HG03432 (cell line): ENCODE measurements at regions not wholly inside any gene's neighbourhood (a gene's known extent, or its start where the extent isn't known, plus 50 kb on each side); places are given as distances from the start of the nearest gene placed in this dataset.

Experiments used
- ATAC-seq: cut with Tn5 transposase; IDR thresholded peaks from one replicate; pipeline ENCODE4 v1.9.1; 2021; ENCODE audit warnings: mild to moderate bottlenecking, moderate library complexity; ENCODE audit not compliant: unreplicated experiment

DNA sequence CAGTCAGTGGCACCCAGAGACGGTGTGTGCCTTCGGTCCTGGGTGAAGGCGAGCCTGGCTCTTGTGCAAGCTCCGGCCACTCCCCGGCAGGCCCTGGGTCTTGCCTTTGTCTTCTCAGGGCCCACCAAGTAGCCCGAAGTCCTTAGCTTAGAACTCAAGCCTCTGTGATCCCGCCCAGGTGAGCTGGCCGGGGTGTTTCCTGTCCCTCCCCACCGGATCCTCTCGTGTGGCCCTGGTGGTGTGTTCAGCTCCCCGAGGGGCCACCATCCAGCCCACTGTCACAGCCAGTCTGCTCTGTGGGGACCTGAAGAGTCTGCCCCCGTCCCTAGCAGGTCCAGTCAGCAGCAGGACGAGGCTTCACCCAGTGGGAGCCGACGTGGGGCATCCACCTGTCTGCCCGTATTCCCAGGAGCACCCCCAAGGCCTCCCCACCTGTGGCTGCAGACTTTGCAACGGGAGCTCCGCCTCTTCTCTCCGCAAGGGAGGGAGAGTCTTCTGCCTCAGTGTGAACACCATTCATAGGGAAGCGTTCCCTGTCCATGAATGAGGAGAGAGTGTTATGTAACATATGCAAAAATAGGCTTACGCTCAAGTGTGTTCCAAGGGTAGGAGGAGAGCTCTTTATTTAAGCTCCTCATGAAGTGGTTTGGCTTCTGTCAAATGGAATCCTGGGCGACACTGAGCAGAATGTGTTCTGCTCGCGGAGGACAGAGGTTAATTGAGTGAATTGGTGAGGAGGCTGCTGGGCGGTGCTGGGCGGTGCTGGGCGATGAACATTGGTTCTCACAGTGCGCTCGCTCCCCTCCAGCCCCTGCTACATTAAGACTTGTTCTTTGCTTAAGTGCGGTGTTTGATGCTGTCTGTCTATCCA lies 108.9 kb downstream of the CRYAA start:
- no peak for ATAC-seq

DNA sequence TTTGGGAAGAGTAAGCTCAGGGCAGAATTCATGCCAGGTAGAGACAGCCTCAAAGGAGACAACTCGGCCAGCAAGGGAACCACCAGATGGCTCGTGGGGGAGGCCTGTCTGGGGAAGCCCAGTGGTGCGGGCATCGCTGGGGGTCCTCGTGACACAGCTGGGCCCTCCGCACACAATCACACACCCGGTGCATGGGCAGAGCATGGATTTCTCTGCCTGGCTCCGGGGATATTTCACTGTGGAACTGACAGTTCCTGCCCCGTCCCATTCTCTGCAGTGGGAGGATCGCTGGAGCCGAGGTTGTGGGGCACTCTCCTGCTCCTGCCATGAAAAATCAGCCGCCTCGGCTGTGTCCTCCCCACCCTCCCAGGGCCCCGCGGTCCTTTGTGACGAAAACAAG lies 108.0 kb downstream of the CRYAA start:
- no peak for ATAC-seq

DNA sequence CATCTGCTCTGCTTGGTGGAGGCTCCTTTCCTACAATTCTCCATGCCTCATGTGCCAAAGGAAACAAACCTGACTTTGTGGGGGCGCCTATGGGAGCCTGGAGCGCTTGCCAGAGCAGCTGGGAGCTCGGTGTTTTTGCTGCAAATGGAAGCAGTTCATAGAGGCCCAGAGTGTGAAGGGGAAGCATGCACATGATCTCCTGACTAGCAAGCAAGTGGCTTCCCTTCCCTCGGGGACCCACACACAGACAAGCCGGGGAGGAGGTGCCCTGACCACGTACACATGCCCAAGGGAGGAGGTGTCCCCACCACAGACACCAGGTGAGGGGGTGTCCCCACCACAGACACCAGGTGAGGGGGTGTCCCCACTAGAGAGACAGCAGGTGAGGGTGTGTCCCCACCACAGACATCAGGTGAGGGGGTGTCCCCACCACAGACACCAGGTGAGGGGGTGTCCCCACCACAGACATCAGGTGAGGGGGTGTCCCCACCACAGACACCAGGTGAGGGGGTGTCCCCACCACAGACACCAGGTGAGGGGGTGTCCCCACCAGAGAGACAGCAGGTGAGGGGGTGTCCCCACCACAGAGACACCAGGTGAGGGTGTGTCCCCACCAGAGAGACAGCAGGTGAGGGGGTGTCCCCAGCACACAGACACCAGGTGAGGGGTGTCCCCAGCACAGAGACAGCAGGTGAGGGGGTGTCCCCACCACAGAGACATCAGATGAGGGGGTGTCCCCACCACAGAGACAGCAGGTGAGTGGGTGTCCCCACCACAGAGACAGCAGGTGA lies 106.8 kb downstream of the CRYAA start:
- ATAC-seq: no peak

DNA sequence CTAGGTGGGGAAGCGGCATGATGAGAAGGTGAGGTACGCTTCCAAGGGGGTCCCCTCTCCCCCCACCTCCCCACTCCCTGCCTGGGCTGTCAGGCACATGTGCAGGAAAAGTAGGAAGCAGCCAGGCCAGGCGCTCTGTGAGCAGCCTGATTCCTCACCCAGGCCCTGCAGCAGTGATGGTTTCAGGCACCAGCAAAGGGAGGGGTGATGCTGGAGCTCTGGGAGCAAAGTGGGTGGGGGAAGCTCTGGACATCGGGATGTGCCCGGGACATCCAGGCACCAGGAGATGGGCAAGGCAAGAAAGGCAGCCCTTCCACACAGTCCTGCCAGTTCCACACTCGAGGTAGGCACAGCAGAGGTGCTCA lies 106.1 kb downstream of the CRYAA start:
- no peak for ATAC-seq

DNA sequence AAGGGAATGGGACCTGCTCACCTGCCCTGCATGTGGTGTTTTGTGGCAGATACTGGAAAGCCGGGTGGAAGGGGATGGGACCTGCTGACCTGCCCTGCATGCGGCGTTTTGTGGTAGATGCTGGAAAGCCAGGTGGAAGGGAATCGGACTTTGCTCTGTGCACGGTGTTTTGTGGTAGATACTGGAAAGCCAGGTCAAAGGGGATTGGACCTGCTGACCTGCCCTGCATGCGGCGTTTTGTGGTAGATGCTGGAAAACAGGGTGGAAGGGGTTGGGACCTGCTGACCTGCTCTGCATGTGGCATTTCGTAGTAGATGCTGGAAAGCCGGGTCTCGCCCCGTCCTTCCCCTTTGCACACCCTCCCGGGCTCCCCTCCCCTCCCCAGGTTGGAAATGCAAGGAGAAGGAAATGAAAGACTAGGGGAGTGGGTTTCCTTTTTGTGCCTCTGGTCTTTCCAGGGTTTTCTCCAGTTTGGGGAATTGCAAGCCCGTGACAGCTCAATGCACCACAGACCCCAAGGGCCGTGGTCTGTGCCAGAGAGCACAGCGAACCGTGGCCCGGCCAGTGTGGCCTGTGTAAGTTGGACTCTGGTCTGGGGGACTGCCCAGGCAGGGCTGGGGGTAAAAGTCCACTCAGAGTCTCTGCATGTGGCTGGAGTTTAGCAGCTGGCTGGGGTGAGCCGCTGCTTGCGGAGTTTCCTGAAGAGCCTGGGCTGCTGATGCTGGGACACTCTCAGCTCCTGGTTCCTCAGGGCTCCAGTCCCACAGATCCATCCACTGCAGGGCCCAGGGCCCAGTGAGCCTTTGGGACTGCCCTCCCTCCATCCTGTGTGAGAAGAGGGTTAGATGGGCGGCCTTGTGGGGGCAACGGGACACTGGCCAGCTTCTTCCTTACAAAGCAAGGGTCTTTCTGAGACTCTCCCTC lies 105.5 kb downstream of the CRYAA start:
- ATAC-seq: no peak

DNA sequence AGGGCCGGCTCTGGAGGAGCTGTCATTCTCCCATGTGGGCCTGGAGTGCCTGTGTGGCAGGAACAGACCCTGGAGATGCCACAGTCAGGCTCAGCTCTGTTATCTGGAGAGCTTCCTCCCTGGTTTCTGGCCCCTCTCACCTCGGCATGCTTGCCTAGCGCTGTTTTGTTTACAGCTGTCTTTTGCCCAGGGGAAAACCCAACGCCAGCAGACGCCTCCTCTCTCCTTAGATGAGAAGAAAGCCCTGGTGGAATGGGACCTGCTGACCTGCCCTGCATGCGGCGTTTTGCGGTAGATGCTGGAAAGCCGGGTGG lies 104.9 kb downstream of the CRYAA start:
- no peak for ATAC-seq

DNA sequence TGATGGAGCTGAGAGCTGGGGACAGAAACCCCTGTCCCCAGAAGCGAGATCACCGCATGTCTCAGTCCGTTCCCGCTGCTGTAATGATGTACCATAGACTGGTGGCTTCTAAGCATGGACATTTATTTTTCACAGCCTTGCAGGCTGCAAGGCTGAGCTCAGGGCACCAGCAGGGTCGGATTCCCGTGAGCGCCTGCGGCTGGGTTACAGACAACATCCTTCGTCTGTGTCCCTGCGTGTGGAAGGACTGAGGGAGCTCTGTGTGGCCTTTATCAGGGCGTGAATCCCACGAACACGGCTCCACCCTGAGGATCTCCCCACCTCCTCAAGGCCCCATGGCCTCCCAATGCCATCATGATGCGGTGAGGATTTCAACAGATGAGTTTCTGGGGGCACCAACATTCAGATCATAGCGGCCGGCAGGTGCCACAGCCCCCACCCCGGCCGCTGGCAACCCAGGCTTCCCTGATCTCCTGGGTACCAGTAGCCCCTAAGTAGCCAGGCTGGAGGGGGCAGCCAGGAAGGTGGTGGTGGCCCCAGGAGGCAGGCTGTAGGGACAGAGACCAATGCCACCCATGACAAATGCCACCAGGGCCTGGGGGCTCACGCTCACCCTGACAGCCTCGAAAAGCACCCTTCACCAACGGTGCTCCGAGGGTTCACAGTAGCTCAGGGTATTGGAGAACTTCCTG lies 104.4 kb downstream of the CRYAA start:
- ATAC-seq: no peak

DNA sequence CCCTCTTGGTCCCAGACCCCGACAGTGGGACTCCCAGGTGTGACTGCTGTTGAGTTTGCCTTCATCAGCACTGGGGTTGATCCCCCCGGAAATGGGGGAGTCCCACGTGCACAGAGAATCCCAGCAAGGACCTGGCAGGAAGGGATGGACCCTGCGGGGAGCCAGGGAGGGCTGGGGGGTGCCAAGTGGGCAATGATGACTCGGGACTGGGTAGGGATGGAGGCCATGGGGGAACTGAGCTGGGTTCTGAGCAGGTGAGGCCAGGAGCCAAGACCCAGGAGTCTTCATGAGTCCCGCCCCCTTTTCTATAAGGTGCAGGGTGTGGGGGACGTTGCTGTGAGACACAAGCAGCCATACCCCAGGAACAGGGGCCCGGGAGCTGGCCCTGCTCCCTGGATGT lies 103.8 kb downstream of the CRYAA start:
- no peak for ATAC-seq

DNA sequence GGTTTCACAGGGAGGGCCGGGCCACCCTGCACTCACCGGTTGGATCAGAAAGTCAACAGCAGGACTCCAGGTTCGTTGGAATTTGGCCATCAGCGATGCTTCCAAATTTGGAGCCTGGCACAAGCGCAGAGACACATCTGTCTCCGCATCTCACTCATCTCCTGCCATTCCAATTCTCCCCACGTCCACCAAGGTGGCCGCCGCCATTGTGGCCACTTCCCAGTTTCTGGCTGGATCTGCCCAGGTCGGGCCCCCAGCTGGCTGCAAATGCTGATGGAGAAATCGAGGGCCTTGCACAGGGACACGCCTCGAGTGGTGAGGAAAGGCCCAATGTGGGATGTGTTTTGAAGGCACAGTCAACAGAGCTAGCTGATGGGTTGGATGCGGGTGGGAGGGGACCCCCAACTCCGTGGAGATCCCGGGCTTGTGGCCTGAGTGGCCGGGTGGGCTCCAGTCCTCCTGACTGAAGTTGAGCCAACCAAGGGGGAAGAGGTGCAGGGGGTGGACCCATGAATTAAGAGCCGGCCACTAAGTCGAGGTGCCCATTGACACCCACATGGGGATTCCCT lies 102.7 kb downstream of the CRYAA start:
- ATAC-seq: no peak

DNA sequence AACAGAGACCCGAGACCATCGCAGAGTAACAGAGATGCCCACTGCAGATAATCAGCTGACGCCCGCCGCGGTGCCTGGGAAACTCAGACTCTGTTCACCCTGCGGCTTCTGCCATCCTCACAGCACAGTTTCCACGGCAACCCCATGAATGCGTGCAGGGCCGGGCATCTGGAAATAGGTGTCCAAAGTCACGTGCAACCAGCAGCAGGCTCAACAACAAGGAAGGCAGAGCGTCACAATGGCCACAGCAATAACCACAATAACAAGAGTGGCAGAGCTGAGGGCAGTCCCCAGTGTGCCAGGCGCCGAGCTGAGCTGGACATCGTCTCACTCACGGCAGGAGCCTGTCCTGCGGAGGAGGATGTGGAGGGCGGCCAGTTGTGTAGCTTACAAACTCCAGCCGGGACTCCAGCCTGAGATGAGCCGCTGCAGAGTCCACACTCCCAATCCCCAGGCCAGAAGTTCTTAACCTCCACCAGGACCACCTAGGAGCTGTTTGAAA lies 102.0 kb downstream of the CRYAA start:
- ATAC-seq: no peak

DNA sequence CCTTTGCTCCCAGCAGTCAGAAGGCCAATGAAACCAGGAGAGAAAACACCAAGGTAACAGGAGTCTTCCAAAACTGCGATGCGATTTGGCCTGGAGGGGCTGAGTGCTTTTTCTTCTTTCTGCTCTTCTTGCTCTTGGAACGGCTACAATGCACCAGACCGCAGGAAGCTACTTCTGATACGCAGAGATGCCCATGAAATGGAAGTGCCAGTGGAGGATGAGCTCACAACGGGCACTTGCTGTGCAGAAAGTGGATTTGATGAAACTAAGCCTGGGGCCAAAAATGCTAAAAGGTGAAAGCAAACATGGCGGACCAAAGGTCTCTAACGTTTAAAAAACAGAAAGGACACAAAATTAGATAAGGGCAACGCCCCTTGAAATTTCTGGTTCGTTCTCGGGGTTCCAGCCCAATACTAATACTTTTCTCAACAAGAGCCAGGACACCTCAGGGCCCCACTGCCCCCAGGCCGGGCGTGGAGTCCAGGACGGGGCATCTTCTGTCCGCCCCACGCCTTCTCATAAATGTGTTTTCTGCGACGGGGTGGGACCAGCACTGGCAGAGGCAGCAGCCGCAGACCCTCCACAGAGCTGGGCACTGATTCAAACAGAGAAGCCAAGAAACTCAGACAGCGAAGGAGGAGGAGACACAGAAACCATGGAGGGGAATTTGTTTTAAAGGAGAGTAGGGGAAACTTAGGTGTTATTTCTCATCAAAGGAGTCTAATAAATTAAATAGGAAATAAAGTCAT lies 101.3 kb downstream of the CRYAA start:
- no peak for ATAC-seq

DNA sequence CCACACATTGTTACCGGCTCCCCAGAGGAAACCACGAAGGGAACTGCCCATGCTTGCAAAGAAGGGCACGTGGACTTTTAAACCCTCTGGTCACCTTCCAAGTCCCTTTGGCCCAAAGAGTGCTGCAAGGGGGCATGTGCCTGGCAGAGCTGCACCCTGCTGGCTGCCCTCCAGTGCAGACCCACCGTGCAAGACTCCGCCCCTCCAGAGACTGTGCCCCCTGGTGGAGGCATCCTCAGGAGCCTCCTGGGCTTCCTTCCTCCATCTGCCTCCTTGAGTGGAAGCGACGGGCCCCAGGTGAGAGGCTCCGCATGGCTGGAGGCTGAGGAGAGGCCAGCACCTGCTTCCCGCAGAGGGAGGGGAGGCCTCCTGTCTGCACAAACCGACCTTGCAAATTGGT lies 100.6 kb downstream of the CRYAA start:
- no peak for ATAC-seq

DNA sequence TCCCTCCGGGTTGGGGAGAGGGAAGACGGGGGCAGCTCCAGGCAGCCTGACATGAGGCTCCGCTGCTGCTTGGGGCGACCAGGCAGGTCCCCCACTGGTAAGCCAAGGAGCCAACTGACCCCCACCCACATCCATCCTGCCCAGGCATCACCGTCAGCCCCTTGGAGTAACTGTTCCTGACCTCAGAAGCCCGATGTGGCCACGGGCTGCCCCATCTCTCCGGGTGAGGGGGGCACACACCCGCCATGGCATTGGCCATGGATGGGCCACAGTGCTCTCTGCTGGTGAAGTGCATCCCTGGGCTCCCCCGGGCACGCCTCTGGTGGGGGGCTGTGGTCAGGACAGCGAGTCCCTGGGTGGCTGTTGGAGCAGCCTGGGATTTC lies 100.0 kb downstream of the CRYAA start:
- ATAC-seq: no peak

DNA sequence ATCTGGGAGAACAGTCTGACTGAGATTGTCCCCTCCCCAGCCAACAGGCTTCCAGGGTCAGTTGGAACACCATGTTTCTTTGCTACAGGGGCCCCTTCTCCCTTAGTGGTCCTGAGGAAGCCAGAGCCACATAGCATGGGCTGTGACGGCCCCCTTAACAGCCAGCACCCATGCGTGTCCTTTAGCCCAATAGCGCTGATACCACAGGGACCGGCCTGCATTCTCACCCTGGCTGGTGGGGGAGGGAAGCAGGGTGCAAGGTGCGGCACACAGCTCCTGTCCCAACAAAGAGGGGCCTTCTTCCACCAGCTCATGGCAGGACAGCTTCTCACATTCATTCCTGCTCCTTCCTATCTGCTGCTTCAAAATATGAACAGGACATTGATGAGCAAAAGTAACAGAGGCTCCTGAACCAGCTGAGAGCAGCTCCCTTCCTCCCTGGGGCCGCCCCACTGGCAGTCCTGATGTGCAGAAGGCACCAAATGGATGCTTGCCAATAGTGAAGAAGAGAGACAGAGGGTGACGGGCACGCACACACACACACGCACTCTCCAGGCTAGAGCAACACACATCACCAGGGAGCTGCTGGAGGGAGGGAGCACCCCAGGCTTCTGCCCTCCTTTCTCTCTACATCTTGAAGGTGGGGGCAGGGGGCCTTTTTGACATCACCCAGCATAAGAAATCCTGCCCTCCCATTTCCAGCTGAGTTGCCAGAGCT lies 99.4 kb downstream of the CRYAA start:
- ATAC-seq: no peak

DNA sequence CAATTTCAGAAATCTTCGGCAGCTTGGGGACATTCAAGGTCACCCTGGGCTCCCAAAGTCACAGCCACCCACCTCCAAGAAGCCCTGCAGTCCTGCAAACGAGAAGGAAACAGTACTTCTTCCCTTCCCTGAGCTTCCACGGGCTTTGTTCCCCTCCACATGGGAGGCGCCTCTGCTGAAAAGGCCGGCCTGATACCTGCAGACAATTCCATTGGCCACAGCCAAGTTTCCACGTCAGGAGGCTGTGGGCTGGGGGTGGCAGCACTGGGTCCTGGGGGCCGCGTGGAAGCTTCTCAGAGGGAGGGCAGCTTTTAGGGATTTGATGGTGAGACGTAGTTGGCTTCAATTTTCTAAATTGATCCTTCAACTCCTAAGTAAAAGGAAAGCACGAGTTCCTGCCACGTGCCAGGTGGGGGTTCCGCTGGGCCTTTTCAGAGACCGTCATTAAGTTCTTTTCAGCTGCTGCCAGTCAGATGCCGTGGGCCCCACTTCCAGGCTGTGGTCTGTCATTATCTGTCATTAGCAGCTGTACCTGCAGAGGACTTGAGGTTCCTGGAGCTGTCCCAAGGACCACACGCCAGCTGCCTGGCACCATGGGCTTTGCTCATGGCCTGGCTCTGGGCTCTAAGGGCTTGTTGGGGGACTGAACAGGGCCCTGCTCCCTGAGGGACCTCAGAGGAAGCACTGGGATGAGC lies 98.7 kb downstream of the CRYAA start:
- ATAC-seq: no peak

DNA sequence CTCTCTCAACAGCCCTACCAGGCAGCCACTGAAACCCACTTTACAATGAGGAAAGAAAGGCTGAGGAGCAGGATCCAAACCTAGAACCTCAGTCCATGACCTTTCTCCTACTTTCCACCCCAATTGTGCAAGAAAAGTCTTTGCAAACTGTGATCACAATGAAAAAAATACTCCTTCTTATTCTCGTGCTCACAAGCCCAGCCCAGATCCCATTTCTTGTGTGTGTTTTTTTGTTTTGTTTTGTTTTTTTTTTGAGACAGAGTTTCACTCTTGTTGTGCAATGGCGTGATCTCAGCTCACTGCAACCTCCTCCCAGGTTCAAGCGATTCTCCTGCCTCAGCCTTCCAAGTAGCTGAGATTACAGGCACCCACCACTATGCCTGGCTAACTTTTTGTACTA lies 97.7 kb downstream of the CRYAA start:
- ATAC-seq: no peak

DNA sequence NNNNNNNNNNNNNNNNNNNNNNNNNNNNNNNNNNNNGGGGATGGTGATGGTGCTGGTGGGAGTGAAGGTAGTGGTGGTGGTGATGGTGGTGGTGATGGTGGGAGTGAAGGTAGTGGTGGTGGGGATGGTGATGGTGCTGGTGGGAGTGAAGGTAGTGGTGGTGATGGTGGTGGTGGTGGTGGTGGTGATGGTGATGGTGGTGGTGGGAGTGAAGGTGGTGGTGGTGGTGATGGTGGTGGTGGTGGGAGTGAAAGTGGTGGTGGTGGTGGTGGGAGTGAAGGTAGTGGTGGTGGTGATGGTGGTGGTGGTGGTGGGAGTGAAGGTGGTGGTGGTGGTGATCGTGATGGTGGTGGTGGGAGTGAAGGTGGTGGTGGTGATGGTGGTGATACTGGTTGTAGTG lies 93.6 kb downstream of the CRYAA start:
- no peak for ATAC-seq
